Fibroblast of the conjunctiva (primary cell): ENCODE measurements at regions not wholly inside any gene's neighbourhood (a gene's known extent, or its start where the extent isn't known, plus 50 kb on each side); places are given as distances from the start of the nearest gene placed in this dataset.
A peak's percentile ranks its signal among the peaks of the same experiment; 100 is the strongest.
"Not testable (repeated sequence)": the region's sequence is repeated elsewhere in the genome, so short reads cannot be mapped to it uniquely, and the experiment has no call there.

Experiments
- DNase-seq: peaks from one replicate; pipeline ENCODE4 v3.0.0-alpha.2; 2010; ENCODE audit warnings: low read depth

DNA sequence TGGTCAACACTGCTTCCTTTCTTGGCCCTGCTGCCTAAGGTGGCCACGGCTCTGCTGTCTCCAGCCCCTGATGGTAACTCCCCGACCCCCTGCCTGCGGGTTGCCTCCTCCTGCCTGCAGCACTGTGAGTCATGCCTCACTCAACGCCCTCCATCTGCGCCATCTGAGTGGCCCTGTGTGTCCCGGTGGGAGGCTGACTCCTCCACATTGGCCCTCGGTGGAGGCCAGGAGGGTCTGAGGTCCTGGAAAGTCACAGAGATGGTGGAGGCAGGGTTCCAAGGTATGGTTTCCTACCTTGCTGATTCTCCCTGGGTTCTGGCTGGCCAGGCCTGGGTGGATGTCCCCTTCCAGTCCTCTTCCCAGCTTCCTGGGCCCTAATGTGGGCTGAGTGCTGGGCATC is 64.5 kb upstream of the ADAMTS2 start:
- DNase-seq, result no peak

DNA sequence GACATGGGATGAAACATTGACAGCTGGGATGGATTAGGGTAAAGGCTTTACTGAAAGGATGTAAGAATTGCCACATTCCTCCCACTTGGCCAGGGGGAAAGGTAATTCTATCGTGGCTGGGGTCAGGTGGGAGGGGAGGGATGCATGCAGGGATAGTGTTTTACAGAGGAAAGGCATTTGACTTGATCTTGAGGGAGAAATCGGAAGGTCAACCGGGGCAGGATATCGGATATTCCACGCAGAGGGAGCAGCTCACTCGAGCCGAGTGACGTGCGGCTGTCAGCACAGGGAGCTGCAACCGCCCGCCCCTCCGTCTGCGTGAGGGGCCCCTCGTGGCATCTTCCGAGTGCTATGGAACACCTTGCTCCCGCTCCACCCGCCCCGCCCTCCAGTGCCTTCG is 63.4 kb upstream of the ADAMTS2 start:
- DNase-seq, result no peak

DNA sequence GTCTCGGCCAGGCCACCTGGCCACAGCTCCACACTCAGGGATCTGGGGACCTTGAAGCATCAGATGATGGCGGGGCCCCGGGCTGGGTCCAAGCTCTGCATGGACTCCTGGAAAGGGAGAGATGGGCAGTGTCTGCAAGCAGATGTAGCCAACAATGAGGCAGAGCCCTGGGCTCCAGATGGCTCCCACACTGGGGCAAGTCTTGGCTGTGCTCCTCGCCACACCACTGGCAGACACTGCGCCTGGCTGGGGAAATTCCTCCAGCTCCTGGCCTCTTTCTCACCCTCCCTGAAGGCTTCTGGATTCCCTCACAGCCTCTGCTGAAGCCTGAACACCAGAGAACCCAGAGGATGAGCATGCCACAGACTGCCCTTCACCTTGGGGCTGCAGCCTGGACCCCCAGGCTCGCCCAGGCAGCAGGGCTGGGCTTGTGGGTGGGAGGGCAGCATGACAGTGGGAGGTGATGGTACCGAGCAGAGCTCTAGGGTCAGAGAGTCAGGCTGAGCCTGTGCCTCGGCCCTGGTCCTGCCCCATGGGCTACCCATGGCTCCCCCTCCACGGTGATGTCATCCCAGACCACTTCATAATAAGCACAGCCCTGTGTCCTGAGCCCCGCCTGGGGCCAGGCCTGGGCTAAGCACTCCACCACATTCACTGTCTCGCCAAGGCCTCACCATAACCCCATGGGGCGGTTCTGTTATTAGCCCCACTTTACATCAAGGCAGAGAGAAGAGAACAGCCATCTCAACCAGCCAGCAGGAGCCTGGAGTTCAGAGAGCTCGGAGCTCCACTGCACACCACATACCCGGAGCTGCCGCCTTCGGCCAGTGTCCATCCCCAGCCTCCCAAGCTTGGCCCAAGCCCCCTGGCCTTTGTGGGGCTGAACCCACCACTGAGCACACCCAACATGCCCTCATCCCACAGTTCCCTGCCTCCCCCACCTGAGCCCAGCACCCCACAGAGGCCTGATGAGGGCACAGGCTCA is 62.2 kb upstream of the ADAMTS2 start:
- peak; percentile 13 for DNase-seq

DNA sequence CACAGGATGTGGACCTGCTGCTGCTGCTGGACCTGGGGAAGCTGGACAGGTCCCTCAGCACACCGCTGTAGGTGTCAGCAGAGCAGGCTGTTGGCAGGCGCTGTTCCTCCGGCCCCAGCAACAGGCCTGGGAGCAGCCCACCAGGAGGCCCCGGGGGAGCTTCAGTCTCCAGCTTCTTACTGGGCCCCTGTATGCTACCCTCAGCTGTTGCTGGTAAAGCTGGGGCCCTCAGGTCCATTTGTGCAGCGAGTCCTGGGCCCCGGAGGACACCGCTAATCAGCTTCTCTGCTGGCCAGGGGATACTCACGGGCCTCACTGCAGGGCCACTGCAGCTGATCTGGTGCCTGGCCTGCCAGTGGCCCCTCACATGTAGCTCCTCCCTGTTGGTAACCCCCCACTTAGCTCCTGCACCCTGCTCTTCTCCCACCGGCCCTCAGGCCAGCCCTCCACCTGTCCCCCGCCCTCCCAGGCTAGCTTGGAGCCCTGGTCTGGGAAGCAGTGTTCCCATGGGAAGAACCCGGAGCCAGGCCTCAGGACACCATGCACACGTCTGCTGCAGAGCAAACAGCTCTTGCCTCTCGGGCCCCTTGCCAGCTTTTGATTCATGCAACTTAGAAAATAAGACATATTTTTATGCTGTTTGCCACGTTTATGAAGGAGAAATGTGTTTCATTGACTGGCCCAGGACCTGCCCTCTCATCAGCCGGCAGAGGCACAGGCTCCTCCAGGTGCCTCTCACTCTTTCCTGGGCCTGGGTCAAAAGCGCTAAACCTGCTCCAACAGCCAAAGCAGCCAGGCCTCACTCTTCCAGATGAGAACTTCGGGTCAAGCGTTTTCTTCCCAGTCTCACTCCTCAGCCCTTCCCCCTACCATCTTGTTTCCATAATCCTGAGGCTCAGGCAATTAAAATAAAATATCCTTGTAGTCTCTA is 61.0 kb upstream of the ADAMTS2 start:
- peak; percentile 6 for DNase-seq

DNA sequence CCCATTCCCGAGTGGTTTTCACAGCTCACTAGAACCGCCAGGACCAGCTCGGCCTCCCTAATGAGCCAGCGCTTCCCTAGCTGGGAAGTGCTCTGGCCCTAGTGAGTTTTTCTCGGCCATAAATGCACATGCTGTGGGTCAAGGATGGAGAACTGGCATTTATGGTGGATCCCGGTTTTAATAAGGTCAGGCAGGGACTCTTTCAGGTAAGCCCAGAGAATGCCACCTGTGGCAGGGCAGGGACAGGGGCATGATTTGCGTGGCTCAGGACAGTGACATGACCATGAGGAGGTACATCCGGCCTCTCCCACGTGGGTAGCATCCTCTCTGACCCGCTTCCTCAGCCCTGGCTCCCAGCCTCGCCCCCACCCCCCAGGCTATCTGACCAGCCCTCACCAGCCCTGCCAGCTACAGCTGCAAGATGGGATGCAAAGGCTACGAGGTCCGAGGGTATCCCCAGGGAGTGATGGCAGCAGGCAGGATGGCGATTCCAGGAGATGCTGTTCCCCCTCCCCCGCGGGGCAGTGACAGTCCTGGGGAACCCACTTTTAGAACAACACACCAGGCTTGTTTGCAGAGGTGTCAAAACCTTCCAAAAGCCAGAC is 60.3 kb upstream of the ADAMTS2 start:
- no peak for DNase-seq

DNA sequence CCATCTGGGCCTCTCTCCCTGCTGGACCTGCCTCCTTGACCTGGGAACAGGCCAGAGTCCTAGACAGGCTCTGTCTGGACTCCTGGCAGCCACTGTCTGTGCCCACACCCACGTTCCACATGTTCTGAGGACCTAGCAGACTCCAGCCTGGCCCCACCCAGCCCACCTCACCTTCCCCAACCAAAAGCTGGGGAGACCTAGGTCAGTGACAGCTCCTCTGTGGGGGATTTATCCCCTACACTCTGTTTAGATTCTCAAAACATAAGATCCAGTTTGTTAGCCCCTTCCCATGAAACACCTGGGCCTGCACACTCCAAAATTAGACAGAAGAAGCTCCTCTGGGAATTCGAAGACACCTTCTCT is 59.8 kb upstream of the ADAMTS2 start:
- no peak for DNase-seq

DNA sequence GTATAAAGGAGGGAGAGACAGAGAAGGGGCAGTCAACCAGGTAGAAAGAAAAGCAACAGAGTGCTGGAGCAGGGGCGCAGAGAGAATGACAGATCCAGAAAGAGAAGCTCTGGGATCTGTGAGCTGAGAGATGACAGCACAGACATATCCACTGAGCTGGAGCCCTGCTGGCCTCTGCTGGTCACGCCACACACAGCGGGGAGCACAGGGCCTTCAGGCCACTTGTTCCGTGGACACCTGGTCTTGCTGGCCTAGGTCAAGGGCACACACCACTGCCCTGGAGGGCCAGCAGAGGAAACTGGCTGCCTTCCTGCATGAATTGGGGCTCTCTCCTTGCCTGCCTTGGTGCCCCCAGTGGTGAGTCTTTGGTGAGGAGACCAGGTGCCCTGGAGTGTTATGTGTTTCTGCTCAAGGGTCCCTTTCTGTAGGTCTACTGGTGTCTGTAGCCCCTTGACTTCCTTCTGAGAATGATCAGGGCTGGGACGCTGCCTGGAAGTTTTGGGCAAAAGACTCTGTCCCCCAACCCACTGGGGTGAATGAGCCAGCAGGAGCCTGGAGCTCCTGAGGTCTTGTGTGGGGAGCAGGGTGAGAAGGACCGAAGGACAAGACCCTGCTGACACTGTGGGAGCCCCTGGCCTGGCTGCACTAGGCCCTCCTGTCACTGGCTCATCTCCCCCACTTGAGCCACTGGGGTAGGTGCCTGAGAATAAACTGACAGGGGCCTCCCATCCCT is 59.2 kb upstream of the ADAMTS2 start:
- no peak for DNase-seq

DNA sequence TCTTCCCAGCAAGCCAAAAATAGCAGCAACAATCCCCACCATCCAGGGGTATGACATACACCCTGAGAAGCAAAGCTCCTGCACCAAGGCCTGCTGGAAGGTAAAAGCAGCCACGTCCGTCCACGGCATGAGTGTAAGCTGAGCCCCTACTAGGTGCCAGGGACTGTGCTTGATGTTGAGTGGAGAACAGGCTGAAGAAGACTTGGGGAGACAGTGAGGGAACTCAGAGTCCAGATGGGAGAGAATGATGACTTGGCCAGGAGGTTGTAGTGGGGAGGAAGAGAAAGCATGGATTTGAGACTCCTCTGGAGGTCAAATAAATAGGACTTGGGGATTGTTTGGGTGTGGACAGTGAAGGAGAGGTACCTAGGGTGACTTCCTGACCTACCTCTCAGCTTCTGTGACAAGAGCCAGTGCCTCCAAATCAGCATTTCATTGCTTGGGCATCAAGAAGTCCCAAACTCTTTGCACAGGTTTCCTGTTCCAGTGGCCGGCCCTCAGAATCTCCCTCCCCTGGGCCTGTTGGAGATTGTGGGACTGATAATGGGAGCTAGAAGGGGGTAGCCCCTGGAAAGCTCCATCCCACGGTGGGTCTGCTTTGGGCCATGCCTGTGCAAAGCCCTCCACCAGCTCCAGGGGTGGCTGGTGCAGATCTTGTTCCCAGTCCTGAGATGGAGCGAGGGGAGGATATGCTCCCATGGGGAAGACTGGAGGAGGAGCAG is 58.3 kb upstream of the ADAMTS2 start:
- no peak for DNase-seq

DNA sequence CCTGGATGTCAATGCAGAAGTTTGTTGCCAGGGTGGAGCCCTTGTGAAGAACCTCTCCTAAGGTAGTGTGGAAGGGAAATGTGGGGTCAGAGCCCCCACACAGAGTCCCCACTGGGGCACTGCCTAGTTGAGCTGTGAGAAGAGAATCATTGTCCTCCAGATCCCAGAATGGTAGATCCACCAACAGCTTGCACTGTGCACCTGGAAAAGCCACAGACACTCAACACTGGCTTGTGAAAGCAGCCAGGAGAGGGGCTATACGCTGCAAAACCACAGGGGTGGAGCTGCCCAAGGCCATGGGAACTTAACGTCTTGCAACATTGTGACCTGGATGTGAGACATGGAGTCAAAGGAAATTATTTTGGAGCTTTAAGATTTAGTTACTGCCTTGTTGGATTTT is 55.2 kb upstream of the ADAMTS2 start:
- not testable (repeated sequence) for DNase-seq

DNA sequence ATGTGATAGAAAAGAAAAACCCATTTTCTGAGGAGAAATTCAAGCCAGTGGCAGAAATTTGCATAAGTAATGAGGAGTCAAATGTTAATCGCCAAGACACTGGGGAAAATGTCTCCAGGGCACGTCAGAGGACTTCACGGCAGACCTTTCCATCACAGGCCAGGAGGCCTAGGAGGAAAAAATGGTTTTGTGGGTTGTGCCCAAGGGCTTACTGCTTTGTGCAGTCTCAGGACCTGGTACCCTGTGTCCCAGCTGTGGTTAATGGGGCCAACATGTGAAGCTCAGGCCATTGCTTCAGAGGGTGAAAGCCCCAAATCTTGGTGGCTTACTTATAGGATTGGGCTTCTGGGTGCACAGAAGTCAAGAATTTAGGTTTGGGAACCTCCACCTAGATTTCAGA is 54.8 kb upstream of the ADAMTS2 start:
- DNase-seq, result no peak

DNA sequence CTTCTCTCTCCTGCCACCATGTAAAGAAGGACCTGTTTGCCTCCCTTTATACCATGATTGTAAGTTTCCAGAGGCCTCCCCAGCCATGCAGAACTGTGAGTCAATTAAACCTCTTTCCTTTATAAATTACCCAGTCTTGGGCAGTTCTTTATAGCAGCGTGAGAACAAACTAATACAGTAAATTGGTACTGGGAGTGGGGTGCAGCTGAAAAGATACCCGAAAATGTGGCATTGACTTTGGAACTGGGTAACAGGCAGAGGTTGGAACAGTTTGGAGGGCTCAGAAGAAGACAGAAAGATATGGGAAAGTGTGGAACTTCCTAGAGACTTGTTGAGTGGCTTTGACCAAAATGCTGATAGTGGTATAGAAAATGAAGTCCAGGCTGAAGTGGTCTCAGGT is 54.1 kb upstream of the ADAMTS2 start:
- not testable (repeated sequence) for DNase-seq

DNA sequence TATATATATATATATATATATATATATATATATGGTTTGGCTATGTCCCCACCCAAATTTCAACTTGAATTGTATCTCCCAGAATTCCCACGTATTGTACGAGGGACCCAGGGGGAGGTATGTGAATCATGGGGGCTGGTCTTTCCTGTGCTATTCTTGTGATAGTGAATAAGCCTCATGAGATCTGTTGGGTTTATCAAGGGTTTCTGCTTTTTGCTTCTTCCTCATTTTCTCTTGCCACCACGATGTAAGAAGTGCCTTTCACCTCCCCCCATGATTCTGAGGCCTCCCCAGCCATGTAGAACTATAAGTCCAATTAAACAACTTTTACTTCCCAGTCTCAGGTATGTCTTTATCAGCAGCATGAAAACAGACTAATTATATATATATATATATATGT is 52.3 kb upstream of the ADAMTS2 start:
- no peak for DNase-seq
